SK-MEL-5 (cell line): ENCODE measurements at regions not wholly inside any gene's neighbourhood (a gene's known extent, or its start where the extent isn't known, plus 50 kb on each side); places are given as distances from the start of the nearest gene placed in this dataset.

Experiments used
- DNase-seq: peaks from one replicate; pipeline ENCODE4 v3.0.0-alpha.2; 2016; ENCODE audit warnings: low read depth, low spot score
- in situ Hi-C: cut with HindIII; loops from 2 replicates; pipeline ENCODE4 v1.10.0; 2016; ENCODE audit warnings: low sequenced_read_pairs, high pct_unique_total_duplicates, low pct_unique_long_range_greater_than_20kb

DNA sequence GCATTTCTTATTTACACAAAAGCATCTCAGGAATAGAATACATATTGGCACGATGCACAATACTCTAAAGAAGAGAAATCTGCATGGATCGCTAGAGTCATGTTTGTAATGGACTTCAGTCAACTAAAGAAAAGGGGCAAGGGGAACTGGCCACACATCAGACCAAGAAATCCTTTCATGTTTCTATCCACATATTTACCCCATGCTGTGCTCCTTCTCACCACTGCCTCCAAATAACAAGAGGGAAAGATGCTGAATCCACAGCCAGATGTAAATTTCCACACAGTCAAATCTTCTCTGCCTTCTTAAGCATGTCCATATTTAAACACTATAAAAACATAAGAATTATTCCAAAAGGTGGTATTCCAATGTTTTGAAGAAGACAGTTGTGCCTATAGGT is 67.6 kb downstream of the COX18 start:
- DNase-seq = no peak
- in situ Hi-C loops = no loop called here

DNA sequence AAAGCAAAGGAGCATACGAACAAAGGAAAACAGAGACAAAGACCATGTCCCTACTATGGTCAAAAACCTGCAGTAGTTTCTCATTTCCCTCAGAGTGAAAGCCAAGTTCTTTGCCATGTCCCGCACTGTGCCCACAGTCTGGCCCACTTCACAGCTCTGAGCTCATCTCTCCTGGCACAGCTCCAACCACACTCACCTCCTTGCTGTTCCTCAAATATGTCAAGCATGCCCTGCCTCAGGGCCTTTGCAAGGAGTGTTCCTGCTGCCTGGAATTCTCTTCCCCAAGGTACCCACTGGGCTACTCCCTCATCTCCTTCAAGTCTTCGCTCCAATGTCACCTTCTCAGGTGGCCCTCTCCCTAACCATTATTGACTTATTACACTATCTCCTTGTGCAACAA is 72.1 kb downstream of the COX18 start:
- in situ Hi-C loops = no loop called here
- DNase-seq = no peak

DNA sequence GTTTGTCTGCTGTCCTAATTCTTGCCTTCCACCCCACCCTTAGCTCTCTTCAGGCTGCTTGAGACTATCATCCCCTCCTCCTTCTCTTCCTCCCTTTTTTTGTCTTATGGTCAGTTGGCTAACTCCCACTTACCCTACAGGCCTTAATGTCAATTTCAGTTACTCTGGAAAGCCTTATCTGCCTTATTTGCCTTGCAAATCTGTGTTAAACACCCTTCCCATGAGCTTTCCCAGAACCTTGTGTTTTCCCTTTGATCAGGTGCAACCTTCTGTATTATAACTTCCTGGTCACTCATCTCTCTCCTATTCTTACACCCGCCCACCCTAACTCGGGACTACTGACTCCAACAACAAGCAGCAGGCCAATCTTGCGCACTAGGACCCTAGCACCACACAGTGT is 74.8 kb downstream of the COX18 start:
- DNase-seq = no peak
- in situ Hi-C loops = no loop called here

DNA sequence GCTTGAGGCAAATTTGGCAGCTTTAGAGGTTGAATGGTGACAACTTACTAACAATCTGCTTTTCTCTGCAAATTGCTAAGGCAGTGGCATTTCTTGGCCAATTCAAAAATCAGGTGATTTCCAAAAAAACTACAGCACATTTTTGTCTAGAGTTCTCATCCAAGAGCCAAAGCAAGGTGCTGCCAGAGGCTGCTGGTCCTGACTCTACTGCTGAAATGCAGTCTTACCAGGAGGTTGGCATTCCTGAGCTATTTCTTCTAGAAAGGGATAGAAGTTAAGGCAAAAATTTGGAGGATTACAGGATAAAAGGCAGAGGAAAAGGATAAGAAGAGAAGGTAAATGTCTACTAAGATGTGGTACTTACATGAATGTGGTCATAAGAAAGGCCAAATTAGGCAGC is 75.6 kb downstream of the COX18 start:
- DNase-seq = no peak
- in situ Hi-C loops = no loop called here

DNA sequence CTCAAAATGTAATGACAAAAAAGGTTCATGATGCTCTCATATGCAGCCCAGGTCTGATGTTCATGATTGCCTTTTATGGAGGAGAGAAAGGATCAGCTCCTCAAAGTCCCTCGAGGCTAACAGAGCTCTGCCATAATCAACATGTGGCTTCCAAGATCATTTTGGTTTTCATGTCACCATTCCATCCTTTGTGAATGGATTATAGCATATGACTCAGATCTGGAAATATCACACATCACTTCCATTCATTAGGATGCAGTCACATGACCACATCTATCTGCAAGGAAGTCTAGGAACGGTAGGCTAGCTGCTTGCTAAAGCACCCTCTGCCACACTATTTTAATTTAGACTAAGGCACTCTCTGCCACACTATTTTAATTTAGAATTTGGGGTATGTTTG is 77.6 kb downstream of the COX18 start:
- no peak for DNase-seq
- in situ Hi-C loops = no loop called here

DNA sequence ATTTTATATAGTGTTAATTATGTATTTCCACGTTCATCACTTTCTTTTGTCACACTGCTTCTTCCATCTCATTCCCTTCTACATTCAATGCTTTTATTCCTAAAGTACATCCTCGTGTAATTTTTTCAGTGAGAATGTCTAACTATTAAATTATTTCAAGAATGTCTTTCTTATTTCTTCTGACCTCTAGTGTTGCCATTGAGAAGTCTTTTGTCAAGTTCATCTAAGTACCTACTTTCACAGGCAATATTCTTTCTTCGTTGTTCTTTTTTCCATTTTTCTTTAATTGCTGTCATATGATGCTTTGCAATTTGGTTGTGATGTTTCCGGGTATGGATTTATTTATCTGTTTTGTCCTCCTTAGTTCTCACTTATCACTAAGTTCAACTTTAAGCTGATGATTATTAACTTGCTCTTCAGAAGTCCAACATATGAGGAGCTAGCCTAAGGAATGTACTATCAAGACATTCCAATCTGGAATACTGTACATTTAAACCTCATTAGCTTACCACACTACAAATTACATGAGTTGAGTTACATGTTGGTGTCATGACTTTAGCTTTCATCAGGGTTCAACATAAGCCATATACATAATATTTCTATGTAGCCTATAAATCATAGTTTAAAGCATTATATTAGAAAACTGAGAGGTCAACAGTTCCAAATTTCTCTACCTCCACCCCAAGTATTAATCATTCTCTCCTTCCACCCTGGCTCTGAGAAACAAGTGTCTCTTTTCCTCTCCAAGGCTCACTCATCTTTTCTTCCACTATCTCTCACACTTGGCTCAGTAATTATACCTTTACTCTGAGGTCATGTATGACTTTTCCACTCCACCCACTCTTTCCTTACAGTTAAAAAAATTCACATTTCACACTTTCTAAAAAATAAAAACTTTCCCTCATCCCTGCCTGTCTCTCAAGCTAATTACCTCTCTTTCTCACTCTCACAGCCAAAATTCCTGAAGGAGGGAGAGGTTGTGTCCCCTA is 81.5 kb downstream of the COX18 start:
- in situ Hi-C loops = no loop called here
- no peak for DNase-seq

DNA sequence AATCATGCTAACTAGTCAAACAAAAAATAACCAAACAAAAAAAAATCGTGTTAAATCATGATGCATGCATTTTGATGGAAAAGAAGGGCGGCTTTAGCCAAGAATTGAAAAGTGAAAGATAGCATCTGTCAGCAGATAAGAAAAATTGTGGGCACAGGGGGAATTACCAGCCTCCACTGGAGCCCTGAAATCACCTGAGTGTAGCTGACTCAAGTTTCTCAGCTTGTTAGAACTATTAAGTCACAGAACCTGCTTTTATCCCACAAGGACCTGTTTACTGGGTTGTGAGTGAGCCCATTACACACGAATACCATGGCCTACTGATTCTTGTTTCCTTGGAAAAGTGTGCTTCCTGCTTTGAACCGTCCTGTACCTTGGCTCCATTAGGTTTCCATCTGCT is 85.2 kb downstream of the COX18 start:
- in situ Hi-C loops = no loop called here

GRCh38 chr4:72983709-72984108 is 85.8 kb downstream of the COX18 start:
- in situ Hi-C loops = no loop called here
- DNase-seq = no peak

More for the DNA sequence above, 85.2 kb downstream of the COX18 start:
- DNase-seq = no peak

- in situ Hi-C loops = no loop called here
- DNase-seq = no peak
Observed at GRCh38 chr4:72977936-72978485, 91.5 kb downstream of the COX18 start.

DNA sequence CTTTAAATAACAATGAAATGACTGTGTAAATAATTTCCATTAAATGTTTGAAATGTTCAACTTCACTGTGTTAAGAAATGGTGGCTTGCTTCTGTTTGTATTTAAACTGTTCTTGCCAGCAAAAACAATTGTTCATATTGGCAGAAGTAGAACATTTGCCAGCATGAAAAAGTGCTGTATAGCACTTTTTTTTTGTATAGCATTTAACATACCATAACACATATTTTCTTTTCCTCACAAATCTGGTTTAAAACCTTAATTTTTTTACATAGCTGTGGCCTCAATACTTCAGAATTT is 94.1 kb downstream of the COX18 start:
- in situ Hi-C loops = no loop called here
- no peak for DNase-seq

DNA sequence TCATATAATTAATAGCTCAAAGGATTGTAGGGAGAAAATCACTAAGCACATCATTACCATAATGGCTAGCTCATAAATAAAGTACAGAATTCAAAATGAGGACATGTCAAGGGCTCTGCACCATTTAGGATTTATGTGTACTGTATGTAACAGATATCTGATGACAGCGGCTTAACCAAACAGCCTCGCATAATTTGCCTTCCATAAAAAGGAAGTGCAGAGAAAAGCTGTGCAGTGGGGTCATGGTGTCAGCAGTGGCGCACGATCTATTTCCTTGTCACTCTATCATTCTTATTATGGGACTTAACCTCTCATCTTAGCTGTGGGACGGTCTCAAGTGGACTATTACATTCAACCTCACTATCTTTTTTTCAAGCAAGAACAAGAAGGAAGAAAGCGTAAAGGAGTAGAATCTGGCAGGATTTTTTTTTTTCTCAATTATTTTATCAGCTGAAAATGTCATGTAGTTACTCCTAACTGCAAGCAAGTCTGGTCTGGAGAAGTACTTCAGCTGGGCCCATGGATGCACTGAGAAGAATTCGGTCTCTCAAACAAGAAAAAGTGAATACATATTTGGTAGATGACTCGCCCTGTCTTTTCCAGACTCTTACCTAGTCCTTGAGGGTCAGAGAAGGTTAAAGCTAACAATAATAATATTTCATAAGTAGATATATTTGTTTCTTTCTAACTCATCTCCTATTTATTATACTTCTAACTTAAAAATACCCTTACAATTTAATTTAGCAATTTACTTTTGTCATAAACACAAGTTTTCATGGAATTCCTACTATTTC is 94.6 kb downstream of the COX18 start:
- DNase-seq = no peak
- in situ Hi-C loops = no loop called here

DNA sequence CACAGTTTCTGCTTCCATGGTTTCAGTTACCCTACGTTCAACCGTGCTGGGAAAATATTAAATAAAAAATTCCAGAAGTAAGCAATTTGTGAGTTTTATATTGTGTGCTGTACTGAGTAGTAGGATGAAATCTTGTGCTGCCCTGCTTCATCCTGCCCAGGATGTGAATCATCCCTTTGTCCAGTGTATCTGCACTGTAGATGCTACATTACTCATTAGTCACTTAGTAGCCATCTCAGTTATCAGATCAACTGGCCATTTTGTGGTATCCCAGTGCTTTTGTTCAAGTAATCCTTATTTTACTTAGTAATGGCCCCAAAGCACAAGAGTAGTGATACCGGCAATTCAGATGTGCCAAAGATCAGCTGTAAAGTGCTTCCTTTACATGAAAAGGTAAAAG is 97.9 kb downstream of the COX18 start:
- in situ Hi-C loops = no loop called here
- DNase-seq = no peak

GRCh38 chr4:72970756-72971155 is 98.8 kb downstream of the COX18 start:
- no peak for DNase-seq
- in situ Hi-C loops = no loop called here

DNA sequence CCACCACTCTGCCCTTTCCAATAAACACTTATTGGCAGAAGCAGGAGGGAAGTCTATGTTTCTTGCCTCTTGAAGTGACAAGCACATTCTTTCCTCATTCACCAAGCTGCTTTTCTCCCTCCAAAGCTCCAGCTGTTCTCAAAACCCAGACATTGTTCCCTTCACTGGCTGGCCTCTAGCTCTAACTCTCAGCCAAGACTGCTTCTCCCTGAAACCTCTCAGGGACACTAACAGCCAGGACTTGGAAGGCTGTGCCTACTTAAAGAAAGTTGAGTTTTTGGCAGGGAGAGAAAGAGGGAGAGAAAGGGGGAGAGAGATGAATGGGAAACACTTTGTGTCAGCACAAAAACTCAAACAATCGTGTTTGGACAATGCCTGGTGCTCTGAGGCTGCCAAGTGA is 99.5 kb downstream of the COX18 start:
- in situ Hi-C loops = no loop called here
- no peak for DNase-seq

DNA sequence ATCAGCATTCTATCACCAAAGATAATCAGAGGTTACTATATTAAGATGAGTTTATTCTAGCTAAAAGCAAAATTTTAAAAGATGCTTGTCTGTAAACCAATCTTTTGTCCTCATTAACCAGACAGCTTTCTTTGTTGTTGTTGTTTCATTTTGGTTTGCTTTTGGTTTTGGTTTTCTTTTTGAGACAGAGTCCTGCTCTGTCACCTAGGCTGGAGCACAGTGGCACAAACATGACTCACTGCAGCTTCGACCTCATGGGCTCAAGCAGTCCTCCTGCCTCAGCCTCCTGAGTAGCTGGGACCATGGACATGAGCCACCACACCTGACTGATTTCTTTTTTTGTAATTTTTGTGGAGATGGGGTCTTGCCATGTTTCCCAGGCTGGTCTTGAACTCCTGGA is 102.9 kb downstream of the COX18 start:
- no peak for DNase-seq
- in situ Hi-C loops = no loop called here

DNA sequence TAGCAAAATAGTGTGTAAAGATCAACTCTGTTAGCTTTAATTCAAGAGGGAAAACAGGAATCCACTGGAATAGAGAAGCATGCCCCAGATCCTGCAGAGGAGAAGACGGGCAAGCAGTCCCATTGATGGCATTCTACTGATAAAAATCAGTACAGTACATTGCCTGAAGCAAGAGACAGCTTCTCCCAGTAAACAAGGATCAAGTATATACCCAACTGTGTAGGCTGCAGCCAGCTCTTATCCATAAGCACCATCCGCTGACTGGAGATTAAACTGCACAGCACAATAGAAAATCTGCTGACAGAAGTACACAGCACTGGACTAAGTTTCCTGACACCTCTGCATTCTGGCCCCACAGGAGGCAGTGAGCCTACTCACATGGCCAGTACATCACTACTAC is 110.1 kb downstream of the COX18 start:
- in situ Hi-C loops = no loop called here
- no peak for DNase-seq

- in situ Hi-C loops = no loop called here
- DNase-seq = no peak
Observed at GRCh38 chr4:72954811-72955210, 114.7 kb downstream of the COX18 start.

DNA sequence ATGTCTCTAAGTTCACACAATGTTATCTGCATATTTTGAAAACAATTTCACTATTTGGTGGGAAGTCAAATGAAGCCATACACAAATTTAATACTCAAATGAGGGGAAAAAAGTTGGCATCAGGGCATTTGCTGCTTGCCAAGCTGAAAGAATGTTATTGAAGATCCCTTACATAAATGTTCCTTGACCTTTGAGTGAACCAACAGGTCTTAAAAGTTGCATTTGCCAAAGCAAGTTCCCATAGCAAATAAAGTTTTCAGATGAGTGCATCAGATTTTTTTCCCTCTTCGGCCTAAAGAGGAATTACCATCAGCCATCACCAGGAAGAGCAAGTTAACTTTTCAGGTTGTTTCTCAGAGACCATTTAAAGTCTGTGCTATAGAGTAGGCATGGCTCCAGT is 115.9 kb downstream of the COX18 start:
- no peak for DNase-seq
- in situ Hi-C loops = no loop called here

GRCh38 chr4:72951628-72952027 is 117.9 kb downstream of the COX18 start:
- in situ Hi-C loops = no loop called here
- no peak for DNase-seq
